ENCODE measurements at regions not wholly inside any gene's neighbourhood (a gene's known extent, or its start where the extent isn't known, plus 50 kb on each side); places are given as distances from the start of the nearest gene placed in this dataset.

GRCh38 chr21:35316456-35316855, 267.4 kb upstream of the RUNX1 start:
- DNase-seq (ENCODE audit: low spot score in 2 of 2): no peak
- H3K4me3 ChIP-seq (ENCODE audit: low read depth, poor library complexity, severe bottlenecking): no peak overlapping the region
- intact Hi-C loops (cut with DNase I; ENCODE audit: low total_unique reads): no loop called here
- no peak for TF ChIP-seq CTCF (IDR thresholded peaks at IDR 0.05)

GRCh38 chr21:35314857-35315582, 265.9 kb upstream of the RUNX1 start:
- no peak overlapping the region for H3K4me3 ChIP-seq (ENCODE audit: low read depth, poor library complexity, severe bottlenecking)
- intact Hi-C loops (cut with DNase I; ENCODE audit: low total_unique reads): no loop called here
- no peak for DNase-seq (ENCODE audit: low spot score in 2 of 2)
- WGBS, 2 donors: 74 to 76% methylated on average over 8 of the region's 8 CpGs
- TF ChIP-seq CTCF (IDR thresholded peaks at IDR 0.05): no peak
- TF ChIP-seq POLR2A (IDR thresholded peaks at IDR 0.05): no peak

GRCh38 chr21:35311985-35312384, 262.9 kb upstream of the RUNX1 start:
- intact Hi-C loops (cut with DNase I; ENCODE audit: low total_unique reads): no loop called here
- H3K4me3 ChIP-seq (ENCODE audit: low read depth, poor library complexity, severe bottlenecking): no peak overlapping the region
- DNase-seq (ENCODE audit: low spot score in 2 of 2): no peak
- TF ChIP-seq CTCF (IDR thresholded peaks at IDR 0.05) (no peak), POLR2A (IDR thresholded peaks at IDR 0.05) (no peak)
- WGBS, 2 donors: 89 to 95% methylated on average over 3 of the region's 3 CpGs

- no peak overlapping the region for H3K4me3 ChIP-seq (ENCODE audit: low read depth, poor library complexity, severe bottlenecking)
- no peak for DNase-seq (ENCODE audit: low spot score in 2 of 2)
- TF ChIP-seq CTCF (IDR thresholded peaks at IDR 0.05): no peak
- TF ChIP-seq POLR2A (IDR thresholded peaks at IDR 0.05): no peak
- WGBS, 2 donors: 76 to 82% methylated on average over 3 of the region's 3 CpGs
- intact Hi-C loops (cut with DNase I; ENCODE audit: low total_unique reads): no loop called here
These were observed 260.2 kb upstream of the RUNX1 start for GRCh38 chr21:35309316-35309715.

- WGBS, 2 donors: 73 to 80% methylated on average over 1 of the region's 1 CpG
- H3K4me3 ChIP-seq (ENCODE audit: low read depth, poor library complexity, severe bottlenecking): no peak overlapping the region
- TF ChIP-seq POLR2A (IDR thresholded peaks at IDR 0.05) (no peak), CTCF (IDR thresholded peaks at IDR 0.05) (no peak)
- intact Hi-C loops (cut with DNase I; ENCODE audit: low total_unique reads): no loop called here
- no peak for DNase-seq (ENCODE audit: low spot score in 2 of 2)
These were observed 254.0 kb upstream of the RUNX1 start for GRCh38 chr21:35303085-35303484.

- 54 to 74% methylated on average over 3 of the region's 3 CpGs for WGBS, 2 donors
- DNase-seq (ENCODE audit: low spot score in 2 of 2): no peak
- TF ChIP-seq POLR2A (IDR thresholded peaks at IDR 0.05): no peak
- TF ChIP-seq CTCF (IDR thresholded peaks at IDR 0.05): no peak
- intact Hi-C loops (cut with DNase I; ENCODE audit: low total_unique reads): no loop called here
- no peak overlapping the region for H3K4me3 ChIP-seq (ENCODE audit: low read depth, poor library complexity, severe bottlenecking)
These were observed 249.7 kb upstream of the RUNX1 start for GRCh38 chr21:35298757-35299156.
